GM18873 (cell line): ENCODE measurements at regions not wholly inside any gene's neighbourhood (a gene's known extent, or its start where the extent isn't known, plus 50 kb on each side); places are given as distances from the start of the nearest gene placed in this dataset.

Source experiments
- ATAC-seq: cut with Tn5 transposase; IDR thresholded peaks from one replicate; pipeline ENCODE4 v1.9.1; 2021; ENCODE audit warnings: mild to moderate bottlenecking, moderate library complexity, moderate number of reproducible peaks; ENCODE audit not compliant: unreplicated experiment, low FRiP score

DNA sequence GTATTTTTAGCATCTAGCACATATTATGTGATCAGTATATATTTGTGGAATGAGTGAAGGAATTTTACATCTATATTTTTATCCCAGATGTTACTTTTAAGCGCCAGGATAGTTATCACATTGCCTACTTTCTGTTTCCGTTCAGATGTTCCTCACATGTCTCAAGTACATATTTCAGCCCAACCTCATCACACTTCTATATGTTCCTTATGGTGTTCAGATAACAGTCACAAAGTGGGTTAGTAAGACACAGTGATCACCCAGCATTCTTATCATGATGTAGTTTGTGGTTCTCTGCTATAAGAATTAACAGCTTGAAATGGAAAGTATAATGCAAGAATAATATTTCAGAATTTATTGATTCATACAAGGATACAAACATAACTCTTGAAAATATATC, 170.0 kb upstream of the RASA1 start:
- no peak for ATAC-seq

GRCh38 chr5:87099291-87099839, 168.3 kb upstream of the RASA1 start:
- no peak for ATAC-seq

DNA sequence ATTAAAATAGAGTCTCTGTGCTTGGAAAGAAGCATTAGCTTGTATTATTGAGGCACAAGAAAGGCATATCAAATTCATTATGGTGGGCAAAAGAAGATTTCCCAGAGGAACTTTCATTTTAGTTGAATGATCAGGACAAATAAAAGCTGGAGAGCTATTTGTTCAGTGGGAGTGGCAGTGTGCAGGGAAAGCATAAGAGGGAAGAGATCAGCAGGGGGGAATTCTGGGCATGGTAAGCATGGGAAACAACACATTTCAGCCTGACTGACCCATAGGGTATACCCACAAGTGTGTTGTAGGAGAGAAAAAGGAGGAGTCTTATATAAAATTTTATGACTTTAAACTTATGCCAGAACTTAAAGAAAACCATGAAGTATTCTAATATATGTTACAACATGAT, 167.7 kb upstream of the RASA1 start:
- ATAC-seq: no peak

- ATAC-seq: no peak
These were observed 166.4 kb upstream of the RASA1 start for GRCh38 chr5:87101321-87101720.

- ATAC-seq: no peak
These were observed 164.8 kb upstream of the RASA1 start for GRCh38 chr5:87102841-87103240.

GRCh38 chr5:87103616-87104287, 163.9 kb upstream of the RASA1 start:
- ATAC-seq: peak; percentile 93

DNA sequence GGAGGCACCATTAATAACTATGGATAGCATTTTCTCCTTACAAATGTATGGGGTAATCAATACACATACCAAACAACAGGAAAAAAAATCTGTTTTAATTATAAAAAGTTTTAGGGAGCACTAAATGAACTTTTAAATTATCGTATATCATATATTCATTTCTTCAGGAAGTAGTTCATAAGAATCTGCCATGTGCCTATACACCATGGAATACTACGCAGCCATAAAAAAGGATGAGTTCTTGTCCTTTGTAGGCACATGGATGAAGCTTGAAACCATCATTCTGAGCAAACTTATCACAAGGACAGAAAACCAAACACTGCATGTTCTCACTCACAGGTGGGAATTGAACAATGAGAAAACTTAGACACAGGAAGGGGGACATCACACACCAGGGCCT, 162.1 kb upstream of the RASA1 start:
- ATAC-seq: no peak

DNA sequence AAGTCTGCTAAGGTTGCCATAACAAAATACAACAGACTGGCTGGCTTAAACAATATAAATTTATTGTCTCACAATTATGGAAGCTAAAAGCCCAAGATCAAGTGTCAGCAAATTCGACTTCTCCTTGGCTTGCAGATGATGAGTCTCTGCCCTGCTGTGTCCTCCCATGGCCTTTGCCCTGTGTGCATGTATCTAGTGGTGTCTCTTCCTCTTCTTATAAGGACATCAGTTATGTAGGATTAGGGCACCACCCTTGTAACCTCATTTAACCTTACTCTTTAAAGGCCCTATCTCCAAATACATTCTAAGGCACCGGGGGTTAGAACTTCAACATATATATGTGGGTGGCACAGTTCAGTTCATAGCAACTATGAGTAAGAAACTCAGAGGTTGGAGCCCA, 157.9 kb upstream of the RASA1 start:
- ATAC-seq: no peak

DNA sequence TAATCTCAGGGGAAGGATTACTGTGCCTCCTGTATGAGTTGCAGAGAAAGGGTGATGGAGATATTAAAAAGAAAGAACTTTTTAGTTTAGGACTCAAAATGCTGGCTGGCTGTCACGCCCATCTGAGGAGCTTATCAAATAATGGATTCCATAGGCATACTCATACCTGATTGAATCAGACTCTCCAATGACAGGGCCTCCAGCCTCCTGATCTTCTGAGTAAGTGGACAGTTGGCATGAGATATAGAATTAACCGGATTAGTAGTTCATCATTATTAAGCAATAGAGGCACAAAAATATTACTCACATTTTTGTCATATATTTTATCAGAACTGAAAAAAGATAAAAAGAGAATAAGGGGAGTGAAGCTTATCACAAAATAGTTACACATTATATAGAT, 157.0 kb upstream of the RASA1 start:
- ATAC-seq: no peak

GRCh38 chr5:87113861-87114260, 153.8 kb upstream of the RASA1 start:
- no peak for ATAC-seq

- no peak for ATAC-seq
These were observed 153.1 kb upstream of the RASA1 start for GRCh38 chr5:87114631-87115030.

GRCh38 chr5:87115839-87116364, 151.8 kb upstream of the RASA1 start:
- ATAC-seq: no peak

GRCh38 chr5:87116825-87117512, 150.7 kb upstream of the RASA1 start:
- peak; percentile 92 for ATAC-seq

DNA sequence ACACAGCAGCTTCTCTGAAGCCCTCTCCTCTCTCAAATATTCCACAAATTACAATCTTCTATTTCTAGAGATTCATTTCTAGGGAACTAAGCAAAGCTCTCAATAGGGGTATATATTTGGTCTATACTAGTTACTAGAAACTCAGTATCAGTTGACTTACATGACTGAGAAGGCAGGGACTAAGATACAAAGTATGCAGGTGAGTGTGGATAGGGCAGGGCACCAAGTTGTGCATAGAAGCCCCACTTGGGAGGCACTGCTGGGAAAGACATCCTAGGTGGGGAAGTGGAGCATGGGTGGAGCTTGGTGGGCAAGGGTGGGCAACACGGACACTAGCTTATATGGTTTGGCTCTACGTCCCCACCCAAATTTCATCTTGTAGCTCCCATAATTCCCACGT, 148.1 kb upstream of the RASA1 start:
- no peak for ATAC-seq

DNA sequence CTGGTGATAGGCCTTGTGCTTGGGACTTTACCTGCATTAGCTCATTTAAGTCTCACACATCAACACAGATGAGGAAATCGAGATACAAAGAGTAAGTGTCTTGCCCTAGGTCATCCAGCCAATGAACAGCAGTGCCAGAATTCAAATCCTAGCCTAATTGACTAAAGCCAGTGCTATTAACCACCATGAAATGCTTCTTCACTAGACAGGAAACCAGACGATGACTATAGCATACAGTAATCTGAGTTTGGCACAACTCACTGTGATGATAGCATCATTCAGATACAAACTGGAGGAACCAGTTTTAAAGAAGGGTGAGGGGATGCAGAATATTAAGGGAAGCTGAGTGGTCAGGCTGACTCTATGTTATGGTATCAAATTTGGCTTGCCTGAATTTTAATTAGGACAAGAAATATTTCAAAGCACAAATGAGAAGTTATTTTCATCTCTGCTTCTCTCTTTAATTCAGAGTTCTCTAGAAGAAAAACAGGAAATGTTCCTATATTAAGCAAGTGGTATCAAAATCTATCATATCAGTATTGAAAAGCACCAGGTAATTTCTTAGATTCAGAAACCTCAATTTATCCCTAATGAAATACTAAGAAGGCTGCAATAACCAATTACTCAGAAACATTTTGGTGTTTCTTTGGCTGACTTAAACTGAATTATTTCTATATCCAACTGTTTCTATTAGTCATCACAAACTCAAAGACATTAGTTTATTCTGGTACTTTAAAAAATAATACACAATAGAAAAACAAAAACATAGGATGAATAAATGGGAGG, 147.0 kb upstream of the RASA1 start:
- no peak for ATAC-seq

DNA sequence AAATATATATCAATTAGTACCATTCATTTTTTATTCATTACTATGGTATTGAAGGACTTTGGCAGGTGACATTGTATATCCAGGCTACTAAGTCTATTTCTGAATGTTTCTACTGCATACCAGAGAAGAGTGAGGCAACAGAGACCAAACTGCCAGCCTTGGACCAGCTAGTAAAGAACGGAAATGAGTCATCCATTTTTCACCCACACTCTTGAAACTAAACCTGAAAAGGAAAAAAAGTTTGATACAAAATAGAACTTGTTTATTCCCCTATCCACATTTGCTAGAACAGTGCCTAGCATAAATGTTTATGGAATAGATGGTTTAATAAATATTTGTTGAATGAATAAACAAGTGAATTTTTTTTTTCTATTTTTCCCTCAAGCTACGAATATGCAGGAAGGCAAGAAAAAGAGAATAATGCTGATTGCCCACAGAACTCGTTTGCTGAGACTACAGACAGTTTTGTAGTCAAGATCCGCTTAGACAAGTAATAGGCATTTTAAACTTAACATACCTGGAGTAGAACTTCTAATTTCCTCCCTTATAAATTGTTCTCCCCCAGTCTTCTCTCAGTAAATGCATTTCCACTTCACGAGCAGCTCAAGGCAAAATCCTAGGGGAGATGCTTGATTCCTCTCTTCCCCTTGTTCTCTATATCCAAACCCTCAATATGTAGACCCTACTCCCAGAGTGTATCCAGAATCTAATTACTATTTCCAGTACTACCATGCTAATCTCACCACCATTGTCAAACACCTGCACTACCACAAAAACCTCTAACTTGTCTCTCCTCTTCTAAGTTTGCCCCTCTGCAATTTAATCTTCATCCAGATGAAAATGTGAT, 146.2 kb upstream of the RASA1 start:
- peak; percentile 78 for ATAC-seq

DNA sequence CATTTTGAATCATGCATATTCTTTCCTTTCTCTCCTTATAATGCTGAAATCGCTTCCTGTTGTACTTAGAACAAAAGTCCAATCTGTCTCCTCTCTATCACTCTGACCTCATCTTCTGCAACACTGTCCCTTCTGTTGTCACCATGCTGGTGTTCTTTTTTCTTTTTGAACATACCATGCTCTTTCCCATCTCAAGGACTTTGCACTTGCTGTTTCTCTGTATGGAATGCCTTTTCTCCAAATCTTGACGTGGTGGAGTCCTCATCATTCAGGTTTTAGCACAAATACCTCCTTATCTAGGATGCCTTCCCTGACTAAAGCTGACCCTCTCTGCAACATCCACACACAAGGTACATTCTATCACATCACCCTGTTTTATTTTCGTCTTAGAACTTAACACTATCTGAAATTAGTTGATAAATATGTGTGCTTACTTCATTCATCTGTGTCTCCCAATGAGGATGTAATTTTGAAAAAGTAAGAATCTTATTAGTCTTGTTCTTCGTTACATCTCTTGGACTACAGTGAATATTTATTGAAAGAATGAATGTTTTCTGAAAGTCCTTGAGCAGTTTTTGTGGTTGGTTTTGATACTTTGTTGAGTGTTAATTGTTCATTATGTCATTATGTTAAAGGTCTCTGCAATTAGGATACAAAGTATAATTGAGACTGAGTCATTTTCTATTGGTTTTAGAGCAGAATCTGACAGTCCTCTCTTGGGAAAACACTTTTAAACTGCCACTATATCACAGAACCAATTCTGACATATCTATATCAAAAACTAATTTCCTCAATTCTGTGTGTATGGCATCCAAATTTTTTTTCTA, 145.3 kb upstream of the RASA1 start:
- no peak for ATAC-seq

DNA sequence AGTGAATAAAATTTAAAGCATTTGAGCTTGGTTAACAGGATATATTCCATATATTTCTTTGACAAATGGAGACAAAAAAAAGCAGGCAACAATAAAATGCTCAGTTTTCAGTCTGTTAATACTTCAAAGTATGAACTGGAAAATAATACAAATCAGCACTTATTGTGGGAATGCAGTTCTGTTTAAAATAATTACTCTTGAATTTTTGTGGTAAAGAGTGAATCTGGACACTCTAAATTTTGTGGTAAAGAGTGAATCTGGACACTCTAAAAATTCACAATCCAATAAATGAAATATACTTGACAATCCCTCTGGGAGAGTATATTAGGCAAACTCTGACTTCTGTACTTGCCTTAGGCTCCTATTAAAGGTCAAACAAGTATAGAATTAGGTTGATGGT, 141.9 kb upstream of the RASA1 start:
- no peak for ATAC-seq

GRCh38 chr5:87126869-87127268, 140.8 kb upstream of the RASA1 start:
- ATAC-seq: no peak
